ENCODE measurements at regions not wholly inside any gene's neighbourhood (a gene's known extent, or its start where the extent isn't known, plus 50 kb on each side); places are given as distances from the start of the nearest gene placed in this dataset.

- TF ChIP-seq POLR2A (IDR thresholded peaks at IDR 0.05) (no peak), POLR2AphosphoS5 (IDR thresholded peaks at IDR 0.05) (no peak)
- TF ChIP-seq, protein P1, sequence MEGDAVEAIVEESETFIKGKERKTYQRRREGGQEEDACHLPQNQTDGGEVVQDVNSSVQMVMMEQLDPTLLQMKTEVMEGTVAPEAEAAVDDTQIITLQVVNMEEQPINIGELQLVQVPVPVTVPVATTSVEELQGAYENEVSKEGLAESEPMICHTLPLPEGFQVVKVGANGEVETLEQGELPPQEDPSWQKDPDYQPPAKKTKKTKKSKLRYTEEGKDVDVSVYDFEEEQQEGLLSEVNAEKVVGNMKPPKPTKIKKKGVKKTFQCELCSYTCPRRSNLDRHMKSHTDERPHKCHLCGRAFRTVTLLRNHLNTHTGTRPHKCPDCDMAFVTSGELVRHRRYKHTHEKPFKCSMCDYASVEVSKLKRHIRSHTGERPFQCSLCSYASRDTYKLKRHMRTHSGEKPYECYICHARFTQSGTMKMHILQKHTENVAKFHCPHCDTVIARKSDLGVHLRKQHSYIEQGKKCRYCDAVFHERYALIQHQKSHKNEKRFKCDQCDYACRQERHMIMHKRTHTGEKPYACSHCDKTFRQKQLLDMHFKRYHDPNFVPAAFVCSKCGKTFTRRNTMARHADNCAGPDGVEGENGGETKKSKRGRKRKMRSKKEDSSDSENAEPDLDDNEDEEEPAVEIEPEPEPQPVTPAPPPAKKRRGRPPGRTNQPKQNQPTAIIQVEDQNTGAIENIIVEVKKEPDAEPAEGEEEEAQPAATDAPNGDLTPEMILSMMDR (IDR thresholded peaks at IDR 0.05) = no peak
These were observed 178.8 kb downstream of the ACKR3 start for GRCh38 chr2:236748385-236748784.
